Neural cell (in vitro differentiated cells): ENCODE measurements at regions not wholly inside any gene's neighbourhood (a gene's known extent, or its start where the extent isn't known, plus 50 kb on each side); places are given as distances from the start of the nearest gene placed in this dataset.

Experiments used
- H2AFZ ChIP-seq: fragments of 200-600, 300-800 bp; sonication (generic), shearing (Covaris generic); 2 replicates; pipeline ENCODE4 v1.6.0; 2014; ENCODE audit warnings: low read depth, mild to moderate bottlenecking, antibody characterized with exemption, low read length, moderate library complexity
- H3F3A ChIP-seq: fragments of 200-600 bp; shearing (Covaris generic); 2 replicates; pipeline ENCODE4 v1.6.1; 2016; ENCODE audit warnings: mild to moderate bottlenecking, moderate library complexity, mixed read lengths, antibody characterized with exemption, low read length; ENCODE audit not compliant: insufficient read depth, poor library complexity, severe bottlenecking
- H3K27ac ChIP-seq: fragments of 200-600, 300-800 bp; sonication (generic), shearing (Covaris generic); 2 replicates; pipeline ENCODE4 v1.5.1; 2014; ENCODE audit warnings: mild to moderate bottlenecking, low read length, moderate library complexity
- H3K27me3 ChIP-seq: fragments of 300-800, 200-600 bp; sonication (generic), shearing (Covaris generic); 2 replicates; pipeline ENCODE4 v1.6.0; 2014; ENCODE audit warnings: mild to moderate bottlenecking, low read depth, low read length, moderate library complexity; ENCODE audit not compliant: insufficient read depth
- H3K36me3 ChIP-seq: fragments of 300-800, 200-600 bp; sonication (generic), shearing (Covaris generic); 2 replicates; pipeline ENCODE4 v1.5.1; 2014; ENCODE audit warnings: mild to moderate bottlenecking, antibody characterized with exemption, low read length, moderate library complexity; ENCODE audit not compliant: insufficient read depth
- H3K4me2 ChIP-seq: fragments of 300-800, 200-600 bp; sonication (generic), shearing (Covaris generic); 2 replicates; pipeline ENCODE4 v1.6.0; 2014; ENCODE audit warnings: mild to moderate bottlenecking, low read length
- H3K4me3 ChIP-seq: fragments of 300-800, 200-600 bp; sonication (generic), shearing (Covaris generic); 2 replicates; pipeline ENCODE4 v1.5.1; 2014; ENCODE audit warnings: mild to moderate bottlenecking, low read length, moderate library complexity
- H3K79me2 ChIP-seq: fragments of 200-600 bp; shearing (Covaris generic); replicated peaks from 2 replicates; pipeline ENCODE4 v1.6.0; 2014; ENCODE audit warnings: mild to moderate bottlenecking, low read length, moderate library complexity; ENCODE audit not compliant: insufficient read depth
- H3K9ac ChIP-seq: fragments of 300-800, 200-600 bp; sonication (generic), shearing (Covaris generic); 2 replicates; pipeline ENCODE4 v1.6.1; 2016; ENCODE audit warnings: mild to moderate bottlenecking, low read length, mixed read lengths
- H3K9me2 ChIP-seq: fragments of 200-600 bp; shearing (Covaris generic); 2 replicates; pipeline ENCODE4 v1.6.1; 2016; ENCODE audit warnings: mild to moderate bottlenecking, low read length, mixed read lengths; ENCODE audit not compliant: insufficient read depth
- H3K9me3 ChIP-seq: fragments of 200-600, 300-800 bp; sonication (generic), shearing (Covaris generic); 2 replicates; pipeline ENCODE4 v1.6.1; 2016; ENCODE audit warnings: mild to moderate bottlenecking, mixed run types, low read length, moderate library complexity, mixed read lengths
- H4K20me1 ChIP-seq: fragments of 200-600 bp; shearing (Covaris generic); 2 replicates; pipeline ENCODE4 v1.6.1; 2016; ENCODE audit warnings: mild to moderate bottlenecking, mixed run types; ENCODE audit not compliant: insufficient read depth
- CTCF ChIP-seq: fragments of 450-650 bp; IDR thresholded peaks from 2 replicates; pipeline ENCODE4 v1.5.1; 2014; ENCODE audit warnings: antibody characterized with exemption, mild to moderate bottlenecking, moderate library complexity; ENCODE audit not compliant: poor library complexity, severe bottlenecking
- EP300 ChIP-seq: fragments of 450-650 bp; conservative IDR thresholded peaks from 2 replicates; pipeline ENCODE4 v1.6.1; 2014; ENCODE audit warnings: antibody characterized with exemption, mild to moderate bottlenecking, moderate library complexity; ENCODE audit not compliant: poor library complexity, severe bottlenecking
- EZH2 ChIP-seq: fragments of 200-600, 300-800 bp; shearing (Covaris generic), sonication (generic); IDR thresholded peaks from 2 replicates; pipeline ENCODE4 v1.6.1; 2014; ENCODE audit warnings: antibody characterized with exemption, low read length, borderline replicate concordance, mild to moderate bottlenecking; ENCODE audit not compliant: insufficient read depth, poor library complexity, severe bottlenecking
- MXI1 ChIP-seq: fragments of 450-650 bp; conservative IDR thresholded peaks from 2 replicates; pipeline ENCODE4 v1.6.1; 2014; ENCODE audit warnings: antibody characterized with exemption, mild to moderate bottlenecking; ENCODE audit not compliant: poor library complexity, severe bottlenecking
- POLR2AphosphoS5 ChIP-seq: IDR thresholded peaks from 2 replicates; pipeline ENCODE4 v1.6.1; 2012
- RAD21 ChIP-seq: fragments of 450-650 bp; conservative IDR thresholded peaks from 2 replicates; pipeline ENCODE4 v1.6.1; 2014; ENCODE audit warnings: antibody characterized with exemption, mild to moderate bottlenecking, moderate library complexity
- REST ChIP-seq: IDR thresholded peaks from 2 replicates; pipeline ENCODE4 v1.6.1; 2012; ENCODE audit warnings: borderline replicate concordance
- SMC3 ChIP-seq: fragments of 450-650 bp; conservative IDR thresholded peaks from 2 replicates; pipeline ENCODE4 v1.6.1; 2014; ENCODE audit warnings: antibody characterized with exemption, mild to moderate bottlenecking, moderate library complexity; ENCODE audit not compliant: poor library complexity
- TAF1 ChIP-seq: IDR thresholded peaks from 2 replicates; pipeline ENCODE4 v1.6.1; 2012; ENCODE audit warnings: low read depth

DNA sequence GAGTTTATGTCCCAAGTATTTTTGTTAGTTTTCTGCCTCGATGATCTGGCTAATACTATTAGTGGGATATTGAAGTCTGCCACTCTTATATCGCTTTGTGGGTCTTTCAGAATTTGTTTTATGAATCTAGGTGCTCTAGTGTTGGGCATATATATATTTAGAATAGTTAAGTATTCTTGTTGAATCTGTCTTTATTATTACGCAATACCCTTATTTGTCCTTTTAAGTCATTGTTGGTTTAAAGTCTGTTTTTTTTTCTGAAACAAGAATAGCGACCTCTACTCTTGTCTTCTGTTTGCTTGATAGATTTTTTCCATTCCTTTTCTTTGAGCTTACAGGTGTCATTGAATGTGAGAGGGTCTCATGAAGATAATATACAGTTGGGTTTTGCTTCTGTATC is 239.0 kb downstream of the ASCL1 start:
- H3K36me3 ChIP-seq = no peaks in the 10 kb centered on the region
- H4K20me1 ChIP-seq = no peaks in the 10 kb centered on the region
- H3K9me2 ChIP-seq = no peaks in the 10 kb centered on the region
- TF ChIP-seq RAD21 = no peak
- no peak for TF ChIP-seq CTCF
- TF ChIP-seq EZH2 = no peak
- TF ChIP-seq REST = no peak
- no peak for TF ChIP-seq SMC3
- no peak for TF ChIP-seq EP300
- TF ChIP-seq MXI1 = no peak
- TF ChIP-seq TAF1 = no peak
- no peak for TF ChIP-seq POLR2AphosphoS5
- H3K27me3 ChIP-seq = no peaks in the 10 kb centered on the region
- H3F3A ChIP-seq = no peaks in the 10 kb centered on the region
- no peak overlapping the region for H3K9ac ChIP-seq
- H3K27ac ChIP-seq = no peak overlapping the region
- H3K79me2 ChIP-seq = no peaks in the 10 kb centered on the region
- H2AFZ ChIP-seq = no peak overlapping the region
- no peak overlapping the region for H3K4me2 ChIP-seq
- H3K4me3 ChIP-seq = no peak overlapping the region
- no peaks in the 10 kb centered on the region for H3K9me3 ChIP-seq

- Histone ChIP-seq H3K27me3 (no peaks in the 10 kb centered on the region), H3K79me2 (no peaks in the 10 kb centered on the region), H3F3A (no peaks in the 10 kb centered on the region), H3K4me3 (no peak overlapping the region), H3K9me2 (no peaks in the 10 kb centered on the region), H4K20me1 (no peaks in the 10 kb centered on the region), H3K9ac (no peak overlapping the region), H3K27ac (no peak overlapping the region), H2AFZ (no peak overlapping the region), H3K36me3 (no peaks in the 10 kb centered on the region), H3K4me2 (no peak overlapping the region), H3K9me3 (no peaks in the 10 kb centered on the region)
- TF ChIP-seq EZH2 (no peak), POLR2AphosphoS5 (no peak), TAF1 (no peak), CTCF (no peak), MXI1 (no peak), REST (no peak), RAD21 (no peak)
These were observed 240.4 kb downstream of the ASCL1 start for GRCh38 chr12:103197725-103198388.
